ENCODE measurements at regions not wholly inside any gene's neighbourhood (a gene's known extent, or its start where the extent isn't known, plus 50 kb on each side); places are given as distances from the start of the nearest gene placed in this dataset.
"Not testable (repeated sequence)": the region's sequence is repeated elsewhere in the genome, so short reads cannot be mapped to it uniquely, and the experiment has no call there.

- peak; percentile 66 for DNase-seq
Measured at GRCh38 chr5:163309914-163310313, 127.5 kb upstream of the CCNG1 start.

GRCh38 chr5:163310997-163311396 lies 126.4 kb upstream of the CCNG1 start:
- DNase-seq = no peak

GRCh38 chr5:163312598-163312997 lies 124.8 kb upstream of the CCNG1 start:
- DNase-seq = no peak

GRCh38 chr5:163313049-163313448 lies 124.3 kb upstream of the CCNG1 start:
- not testable (repeated sequence) for DNase-seq

GRCh38 chr5:163316374-163316773 lies 121.0 kb upstream of the CCNG1 start:
- DNase-seq = not testable (repeated sequence)

GRCh38 chr5:163318707-163319106 lies 118.7 kb upstream of the CCNG1 start:
- no peak for DNase-seq

- DNase-seq = no peak
Measured at GRCh38 chr5:163321511-163321910, 115.9 kb upstream of the CCNG1 start.

GRCh38 chr5:163330723-163331668 lies 106.4 kb upstream of the CCNG1 start:
- DNase-seq = no peak

- DNase-seq = not testable (repeated sequence)
Measured at GRCh38 chr5:163336074-163336473, 101.3 kb upstream of the CCNG1 start.

GRCh38 chr5:163339148-163339547 lies 98.2 kb upstream of the CCNG1 start:
- no peak for DNase-seq

- not testable (repeated sequence) for DNase-seq
Measured at GRCh38 chr5:163340378-163340777, 97.0 kb upstream of the CCNG1 start.

- DNase-seq = no peak
Measured at GRCh38 chr5:163342306-163342705, 95.1 kb upstream of the CCNG1 start.

- no peak for DNase-seq
Measured at GRCh38 chr5:163345216-163345615, 92.2 kb upstream of the CCNG1 start.

GRCh38 chr5:163347671-163348070 lies 89.7 kb upstream of the CCNG1 start:
- no peak for DNase-seq

GRCh38 chr5:163350083-163350482 lies 87.3 kb upstream of the CCNG1 start:
- no peak for DNase-seq

- DNase-seq = no peak
Measured at GRCh38 chr5:163352531-163352930, 84.9 kb upstream of the CCNG1 start.

GRCh38 chr5:163355811-163356210 lies 81.6 kb upstream of the CCNG1 start:
- not testable (repeated sequence) for DNase-seq

- no peak for DNase-seq
Measured at GRCh38 chr5:163357636-163358035, 79.8 kb upstream of the CCNG1 start.

- DNase-seq = no peak
Measured at GRCh38 chr5:163360656-163361055, 76.7 kb upstream of the CCNG1 start.

- DNase-seq = no peak
Measured at GRCh38 chr5:163361450-163361849, 75.9 kb upstream of the CCNG1 start.

GRCh38 chr5:163362840-163363371 lies 74.5 kb upstream of the CCNG1 start:
- DNase-seq = no peak

GRCh38 chr5:163363389-163363788 lies 74.0 kb upstream of the CCNG1 start:
- DNase-seq = no peak

GRCh38 chr5:163366757-163367156 lies 70.6 kb upstream of the CCNG1 start:
- DNase-seq = no peak

- no peak for DNase-seq
Measured at GRCh38 chr5:163369776-163370385, 67.5 kb upstream of the CCNG1 start.
